Endothelial cell of umbilical vein (primary cell): ENCODE measurements at regions not wholly inside any gene's neighbourhood (a gene's known extent, or its start where the extent isn't known, plus 50 kb on each side); places are given as distances from the start of the nearest gene placed in this dataset.

Source experiments
- EZH2 ChIP-seq: IDR thresholded peaks from 2 replicates; pipeline ENCODE4 v1.6.1; 2012; ENCODE audit warnings: borderline replicate concordance, low read depth, mild to moderate bottlenecking, moderate library complexity, low read length, inconsistent platforms; ENCODE audit not compliant: severe bottlenecking
- FOS ChIP-seq: IDR thresholded peaks from 2 replicates; pipeline ENCODE4 v1.6.1; 2011; ENCODE audit warnings: mild to moderate bottlenecking, low read length, moderate library complexity, borderline replicate concordance; ENCODE audit not compliant: insufficient read depth
- GATA2 ChIP-seq: IDR thresholded peaks from 2 replicates; pipeline ENCODE4 v1.7.0; 2011; ENCODE audit warnings: low read depth, mild to moderate bottlenecking, moderate library complexity, mixed read lengths, low read length; ENCODE audit not compliant: insufficient read length, insufficient read depth
- JUN ChIP-seq: IDR thresholded peaks from 2 replicates; pipeline ENCODE4 v1.6.1; 2011; ENCODE audit warnings: borderline replicate concordance, low read depth; ENCODE audit not compliant: insufficient read length, insufficient read depth
- POLR2A ChIP-seq: IDR thresholded peaks from 2 replicates; pipeline ENCODE4 v1.6.1; 2012; ENCODE audit warnings: low read depth, mild to moderate bottlenecking, control low read depth, low read length
- POLR2AphosphoS5 ChIP-seq: IDR thresholded peaks from 2 replicates; pipeline ENCODE4 v1.6.1; 2012; ENCODE audit warnings: low read depth, mild to moderate bottlenecking, control low read depth, low read length, moderate library complexity; ENCODE audit not compliant: insufficient read depth
- TF ChIP-seq, protein P1 (sequence below), 2 donors: IDR thresholded peaks; 1 replicate in 1 of 2; 2 replicates in 1 of 2; pipeline ENCODE4 v1.5.1; 2011; ENCODE audit warnings: low read length in 2 of 2, mild to moderate bottlenecking in 2 of 2, moderate library complexity in 2 of 2, control low read depth in 1 of 2, inconsistent platforms in 1 of 2, low read depth in 1 of 2; ENCODE audit not compliant: insufficient read depth in 1 of 2; ENCODE audit errors: extremely low read depth in 1 of 2
- TF ChIP-seq, protein P2 (sequence below): IDR thresholded peaks from 2 replicates; pipeline ENCODE4 v1.6.1; 2011; ENCODE audit not compliant: insufficient read depth, insufficient read length

DNA sequence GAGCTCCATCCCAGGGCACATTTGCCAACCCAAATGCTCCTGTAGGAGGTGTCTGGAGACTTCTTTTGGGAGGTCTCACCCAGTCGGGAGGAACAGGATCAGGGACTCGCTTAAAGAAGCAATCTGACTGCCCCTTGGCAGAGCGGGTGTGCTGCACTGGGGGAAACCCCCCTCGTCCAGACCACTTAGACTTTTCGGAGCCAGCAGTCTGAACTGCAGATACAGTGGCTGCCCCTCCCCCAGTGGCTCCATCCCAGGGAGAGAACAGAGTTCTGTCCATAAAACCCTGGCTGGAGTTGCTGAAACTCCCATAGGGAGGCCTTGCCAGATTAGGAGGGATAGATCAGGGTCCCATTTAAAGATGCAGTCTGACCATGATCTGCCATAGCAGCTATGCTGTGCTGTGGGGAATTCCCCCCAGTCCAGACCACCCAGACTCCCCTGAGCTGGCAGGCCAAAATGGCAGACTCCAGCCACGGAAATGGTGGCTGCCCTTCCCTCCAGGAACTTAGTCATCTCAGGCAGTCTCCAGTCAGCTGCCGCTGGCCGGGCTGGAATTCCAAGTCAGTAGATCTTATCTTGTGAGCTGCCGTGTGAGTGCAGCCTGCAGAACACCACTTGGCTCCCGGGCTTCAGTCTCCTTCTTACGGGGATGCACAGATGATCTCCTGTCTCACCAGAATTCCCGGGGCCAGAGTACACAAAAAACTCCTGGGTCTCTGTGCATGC, 278.1 kb upstream of the SASH1 start:
- TF ChIP-seq, protein P1, sequence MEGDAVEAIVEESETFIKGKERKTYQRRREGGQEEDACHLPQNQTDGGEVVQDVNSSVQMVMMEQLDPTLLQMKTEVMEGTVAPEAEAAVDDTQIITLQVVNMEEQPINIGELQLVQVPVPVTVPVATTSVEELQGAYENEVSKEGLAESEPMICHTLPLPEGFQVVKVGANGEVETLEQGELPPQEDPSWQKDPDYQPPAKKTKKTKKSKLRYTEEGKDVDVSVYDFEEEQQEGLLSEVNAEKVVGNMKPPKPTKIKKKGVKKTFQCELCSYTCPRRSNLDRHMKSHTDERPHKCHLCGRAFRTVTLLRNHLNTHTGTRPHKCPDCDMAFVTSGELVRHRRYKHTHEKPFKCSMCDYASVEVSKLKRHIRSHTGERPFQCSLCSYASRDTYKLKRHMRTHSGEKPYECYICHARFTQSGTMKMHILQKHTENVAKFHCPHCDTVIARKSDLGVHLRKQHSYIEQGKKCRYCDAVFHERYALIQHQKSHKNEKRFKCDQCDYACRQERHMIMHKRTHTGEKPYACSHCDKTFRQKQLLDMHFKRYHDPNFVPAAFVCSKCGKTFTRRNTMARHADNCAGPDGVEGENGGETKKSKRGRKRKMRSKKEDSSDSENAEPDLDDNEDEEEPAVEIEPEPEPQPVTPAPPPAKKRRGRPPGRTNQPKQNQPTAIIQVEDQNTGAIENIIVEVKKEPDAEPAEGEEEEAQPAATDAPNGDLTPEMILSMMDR (IDR thresholded peaks at IDR 0.05; ENCODE audit: extremely low read depth in 1 of 2, insufficient read depth in 1 of 2, low read depth in 1 of 2, low read length in 2 of 2), result no peak
- TF ChIP-seq POLR2A (no peak), POLR2AphosphoS5 (peak; percentile 84), EZH2 (no peak), GATA2 (peak; percentile 100), FOS (peak; percentile 87), JUN (peak; percentile 26)
- TF ChIP-seq, protein P2, sequence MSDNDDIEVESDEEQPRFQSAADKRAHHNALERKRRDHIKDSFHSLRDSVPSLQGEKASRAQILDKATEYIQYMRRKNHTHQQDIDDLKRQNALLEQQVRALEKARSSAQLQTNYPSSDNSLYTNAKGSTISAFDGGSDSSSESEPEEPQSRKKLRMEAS, result no peak
